ENCODE measurements at regions not wholly inside any gene's neighbourhood (a gene's known extent, or its start where the extent isn't known, plus 50 kb on each side); places are given as distances from the start of the nearest gene placed in this dataset.

DNA sequence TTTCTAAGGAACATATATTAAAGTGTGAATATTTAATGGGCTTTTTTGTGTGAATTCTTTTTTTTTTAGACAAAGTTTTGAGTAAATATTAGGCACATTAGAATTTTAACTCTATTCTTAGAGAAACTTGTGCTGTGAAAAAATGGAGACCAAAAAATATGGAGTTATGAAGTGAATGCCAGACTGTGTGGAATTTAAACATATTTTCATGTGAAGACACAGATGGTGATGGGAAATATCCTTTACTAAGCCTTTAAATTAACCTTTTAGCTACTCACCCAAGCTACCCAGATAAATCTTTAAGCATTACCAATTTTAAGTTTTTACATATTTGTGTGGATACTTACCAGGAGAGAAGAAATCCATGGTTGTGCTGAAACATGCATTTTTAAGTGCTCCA is 148.8 kb upstream of the OTX2 start:
- DNase-seq (ENCODE audit: low read depth, low spot score) (no peak), FAIRE-seq (no peak)
- no peaks in the 10 kb centered on the region for H4K20me1 ChIP-seq (ENCODE audit: control insufficient read depth, extremely low read depth, insufficient read depth, low read length)
- H3K36me3 ChIP-seq (ENCODE audit: control insufficient read depth in 2 of 2, extremely low read depth in 1 of 2, insufficient read depth in 2 of 2, low read length in 2 of 2), result no peaks in the 10 kb centered on the region
- no peaks in the 10 kb centered on the region for H3K9me1 ChIP-seq (ENCODE audit: control insufficient read depth, extremely low read depth, insufficient read depth, low read length)
- no peak overlapping the region for H3K9ac ChIP-seq (ENCODE audit: control insufficient read depth, extremely low read depth, insufficient read depth, low read length)
- H3K4me1 ChIP-seq (ENCODE audit: control insufficient read depth, extremely low read depth, insufficient read depth, low read length), result no peaks in the 10 kb centered on the region
- no peak overlapping the region for H3K4me3 ChIP-seq (ENCODE audit: control insufficient read depth in 2 of 3, extremely low read depth in 1 of 3, insufficient read depth in 2 of 3, low read depth in 1 of 3, low read length in 3 of 3)
- no peaks in the 10 kb centered on the region for H3K9me3 ChIP-seq (ENCODE audit: control insufficient read depth, low read depth, low read length)
- H3K79me2 ChIP-seq (ENCODE audit: control insufficient read depth, insufficient read depth, low read length), result no peaks in the 10 kb centered on the region
- no peak overlapping the region for H3K27ac ChIP-seq (ENCODE audit: control insufficient read depth, insufficient read depth, low read length)
- dilution Hi-C loops (cut with MboI; ENCODE audit: extremely low pct_ligation_motif_present, low sequenced_read_pairs), result no loop called here
- TF ChIP-seq EZH2 (IDR thresholded peaks at IDR 0.05; ENCODE audit: low read length), result no peak
- TF ChIP-seq, protein P1, sequence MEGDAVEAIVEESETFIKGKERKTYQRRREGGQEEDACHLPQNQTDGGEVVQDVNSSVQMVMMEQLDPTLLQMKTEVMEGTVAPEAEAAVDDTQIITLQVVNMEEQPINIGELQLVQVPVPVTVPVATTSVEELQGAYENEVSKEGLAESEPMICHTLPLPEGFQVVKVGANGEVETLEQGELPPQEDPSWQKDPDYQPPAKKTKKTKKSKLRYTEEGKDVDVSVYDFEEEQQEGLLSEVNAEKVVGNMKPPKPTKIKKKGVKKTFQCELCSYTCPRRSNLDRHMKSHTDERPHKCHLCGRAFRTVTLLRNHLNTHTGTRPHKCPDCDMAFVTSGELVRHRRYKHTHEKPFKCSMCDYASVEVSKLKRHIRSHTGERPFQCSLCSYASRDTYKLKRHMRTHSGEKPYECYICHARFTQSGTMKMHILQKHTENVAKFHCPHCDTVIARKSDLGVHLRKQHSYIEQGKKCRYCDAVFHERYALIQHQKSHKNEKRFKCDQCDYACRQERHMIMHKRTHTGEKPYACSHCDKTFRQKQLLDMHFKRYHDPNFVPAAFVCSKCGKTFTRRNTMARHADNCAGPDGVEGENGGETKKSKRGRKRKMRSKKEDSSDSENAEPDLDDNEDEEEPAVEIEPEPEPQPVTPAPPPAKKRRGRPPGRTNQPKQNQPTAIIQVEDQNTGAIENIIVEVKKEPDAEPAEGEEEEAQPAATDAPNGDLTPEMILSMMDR (optimal IDR thresholded peaks at IDR 0.05 in 1 of 3, IDR thresholded peaks at IDR 0.05 in 1 of 3, conservative IDR thresholded peaks at IDR 0.05 in 1 of 3; ENCODE audit: extremely low read depth in 1 of 3, insufficient read depth in 2 of 3, low read length in 3 of 3), result no peak
- no peaks in the 10 kb centered on the region for H3K27me3 ChIP-seq (ENCODE audit: control insufficient read depth, extremely low read depth, insufficient read depth, low read length)
- H2AFZ ChIP-seq (ENCODE audit: control insufficient read depth, low read length), result no peak overlapping the region
- H3K4me2 ChIP-seq (ENCODE audit: control insufficient read depth, extremely low read depth, insufficient read depth, low read depth, low read length), result no peak overlapping the region

DNA sequence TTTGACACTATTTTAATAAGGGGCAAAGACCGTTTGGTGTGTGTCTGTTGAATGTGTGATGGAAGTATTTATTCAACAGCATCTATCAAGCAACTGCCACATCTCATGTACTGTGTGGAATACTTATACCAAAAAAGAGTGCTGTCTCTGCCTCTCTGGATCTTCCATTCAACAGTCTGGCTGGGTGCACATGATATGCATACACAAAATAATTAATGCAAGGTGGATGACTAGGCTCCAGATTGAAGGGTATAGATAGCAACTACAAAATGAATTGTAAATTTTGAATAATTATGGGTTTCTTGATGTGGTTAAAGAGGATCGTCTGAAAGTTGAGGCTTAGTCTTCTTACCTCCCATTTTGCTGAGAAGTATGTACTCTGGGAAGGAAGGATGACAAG is 145.9 kb upstream of the OTX2 start:
- TF ChIP-seq, protein P1 (optimal IDR thresholded peaks at IDR 0.05 in 1 of 3, IDR thresholded peaks at IDR 0.05 in 1 of 3, conservative IDR thresholded peaks at IDR 0.05 in 1 of 3; ENCODE audit: extremely low read depth in 1 of 3, insufficient read depth in 2 of 3, low read length in 3 of 3), result no peak
- TF ChIP-seq EZH2 (IDR thresholded peaks at IDR 0.05; ENCODE audit: low read length), result no peak
- DNase-seq (ENCODE audit: low read depth, low spot score) (no peak), FAIRE-seq (no peak)
- no peaks in the 10 kb centered on the region for H3K27me3 ChIP-seq (ENCODE audit: control insufficient read depth, extremely low read depth, insufficient read depth, low read length)
- H4K20me1 ChIP-seq (ENCODE audit: control insufficient read depth, extremely low read depth, insufficient read depth, low read length), result no peaks in the 10 kb centered on the region
- no peak overlapping the region for H3K27ac ChIP-seq (ENCODE audit: control insufficient read depth, insufficient read depth, low read length)
- H2AFZ ChIP-seq (ENCODE audit: control insufficient read depth, low read length), result no peak overlapping the region
- H3K79me2 ChIP-seq (ENCODE audit: control insufficient read depth, insufficient read depth, low read length), result no peaks in the 10 kb centered on the region
- no peak overlapping the region for H3K4me3 ChIP-seq (ENCODE audit: control insufficient read depth in 2 of 3, extremely low read depth in 1 of 3, insufficient read depth in 2 of 3, low read depth in 1 of 3, low read length in 3 of 3)
- H3K36me3 ChIP-seq (ENCODE audit: control insufficient read depth in 2 of 2, extremely low read depth in 1 of 2, insufficient read depth in 2 of 2, low read length in 2 of 2), result no peaks in the 10 kb centered on the region
- H3K4me1 ChIP-seq (ENCODE audit: control insufficient read depth, extremely low read depth, insufficient read depth, low read length), result no peaks in the 10 kb centered on the region
- H3K4me2 ChIP-seq (ENCODE audit: control insufficient read depth, extremely low read depth, insufficient read depth, low read depth, low read length), result no peak overlapping the region
- H3K9ac ChIP-seq (ENCODE audit: control insufficient read depth, extremely low read depth, insufficient read depth, low read length), result no peak overlapping the region
- H3K9me3 ChIP-seq (ENCODE audit: control insufficient read depth, low read depth, low read length), result no peaks in the 10 kb centered on the region
- no peaks in the 10 kb centered on the region for H3K9me1 ChIP-seq (ENCODE audit: control insufficient read depth, extremely low read depth, insufficient read depth, low read length)
- dilution Hi-C loops (cut with MboI; ENCODE audit: extremely low pct_ligation_motif_present, low sequenced_read_pairs), result no loop called here

All from keratinocyte (primary cell).